ENCODE measurements at regions not wholly inside any gene's neighbourhood (a gene's known extent, or its start where the extent isn't known, plus 50 kb on each side); places are given as distances from the start of the nearest gene placed in this dataset.
"Not testable (repeated sequence)": the region's sequence is repeated elsewhere in the genome, so short reads cannot be mapped to it uniquely, and the experiment has no call there.

GRCh38 chr17:77330602-77331081, 189.9 kb downstream of the SEC14L1 start:
- Mint-ChIP-seq H3K36me3 (peaks cover 11% of the 10 kb centered on the region), H3K9me3 (no peaks in the 10 kb centered on the region), H3K27ac (no peak overlapping the region), H3K4me3 (no peak overlapping the region), H3K4me1 (peaks cover 44% of the 10 kb centered on the region)
- DNase-seq (ENCODE audit: low spot score in 2 of 2) = no peak
- no peak for ATAC-seq

- H3K4me1 Mint-ChIP-seq = peaks cover 36% of the 10 kb centered on the region
- ATAC-seq (peak; percentile 91), DNase-seq (ENCODE audit: low spot score in 2 of 2) (peak; percentile 97 to 99)
- H3K4me3 Mint-ChIP-seq = peak overlapping the region; percentile 69
- H3K9me3 Mint-ChIP-seq = no peaks in the 10 kb centered on the region
- H3K27ac Mint-ChIP-seq = peak overlapping the region; percentile 92
- peaks cover 11% of the 10 kb centered on the region for H3K36me3 Mint-ChIP-seq
These were observed 190.6 kb downstream of the SEC14L1 start for GRCh38 chr17:77331301-77331864.

GRCh38 chr17:77332034-77332971, 191.5 kb downstream of the SEC14L1 start:
- ATAC-seq = peak; percentile 63
- no peak for DNase-seq (ENCODE audit: low spot score in 2 of 2)
- Mint-ChIP-seq H3K4me3 (peak overlapping the region; percentile 69), H3K27ac (peak overlapping the region; percentile 92), H3K36me3 (peaks cover 11% of the 10 kb centered on the region), H3K4me1 (peaks cover 31% of the 10 kb centered on the region), H3K9me3 (no peaks in the 10 kb centered on the region)

GRCh38 chr17:77332981-77333685, 192.4 kb downstream of the SEC14L1 start:
- peak; percentile 82 for ATAC-seq
- Mint-ChIP-seq H3K4me3 (peak overlapping the region; percentile 69), H3K36me3 (peaks cover 11% of the 10 kb centered on the region), H3K27ac (peak overlapping the region; percentile 92), H3K9me3 (no peaks in the 10 kb centered on the region), H3K4me1 (peaks cover 31% of the 10 kb centered on the region)
- DNase-seq (ENCODE audit: low spot score in 2 of 2) = peak in 1 of 2 donors; percentile 72

GRCh38 chr17:77337150-77337549, 196.4 kb downstream of the SEC14L1 start:
- no peak for DNase-seq (ENCODE audit: low spot score in 2 of 2)
- H3K9me3 Mint-ChIP-seq = no peaks in the 10 kb centered on the region
- H3K4me3 Mint-ChIP-seq = no peak overlapping the region
- H3K36me3 Mint-ChIP-seq = peaks cover 4% of the 10 kb centered on the region
- peaks cover 38% of the 10 kb centered on the region for H3K4me1 Mint-ChIP-seq
- no peak for ATAC-seq
- no peak overlapping the region for H3K27ac Mint-ChIP-seq

GRCh38 chr17:77341069-77341541, 200.3 kb downstream of the SEC14L1 start:
- Mint-ChIP-seq H3K9me3 (no peaks in the 10 kb centered on the region), H3K4me1 (peaks cover 53% of the 10 kb centered on the region), H3K4me3 (peak overlapping the region; percentile 65), H3K36me3 (peaks cover 8% of the 10 kb centered on the region), H3K27ac (no peak overlapping the region)
- DNase-seq (ENCODE audit: low spot score in 2 of 2) (no peak), ATAC-seq (peak; percentile 62)

- not testable (repeated sequence) for ATAC-seq; DNase-seq (ENCODE audit: low spot score in 2 of 2); H3K9me3 Mint-ChIP-seq; H3K36me3 Mint-ChIP-seq
- Mint-ChIP-seq H3K4me3 (peak overlapping the region; percentile 65), H3K27ac (peak overlapping the region; percentile 76), H3K4me1 (peaks cover 53% of the 10 kb centered on the region)
These were observed 201.9 kb downstream of the SEC14L1 start for GRCh38 chr17:77342656-77342990.

GRCh38 chr17:77343031-77343800, 202.4 kb downstream of the SEC14L1 start:
- peaks cover 8% of the 10 kb centered on the region for H3K36me3 Mint-ChIP-seq

GRCh38 chr17:77344038-77344437, 203.3 kb downstream of the SEC14L1 start:
- Mint-ChIP-seq H3K36me3 (peaks cover 8% of the 10 kb centered on the region), H3K4me3 (peak overlapping the region; percentile 65), H3K4me1 (peaks cover 49% of the 10 kb centered on the region), H3K27ac (peak overlapping the region; percentile 14), H3K9me3 (no peaks in the 10 kb centered on the region)
- ATAC-seq = no peak
- DNase-seq (ENCODE audit: low spot score in 2 of 2) = no peak

More at GRCh38 chr17:77343031-77343800, 202.4 kb downstream of the SEC14L1 start:
- H3K9me3 Mint-ChIP-seq = no peaks in the 10 kb centered on the region
- peak overlapping the region; percentile 76 for H3K27ac Mint-ChIP-seq
- H3K4me3 Mint-ChIP-seq = peak overlapping the region; percentile 65
- DNase-seq (ENCODE audit: low spot score in 2 of 2) (no peak), ATAC-seq (peak; percentile 88)
- peaks cover 53% of the 10 kb centered on the region for H3K4me1 Mint-ChIP-seq

- Mint-ChIP-seq H3K4me3 (no peak overlapping the region), H3K27ac (no peak overlapping the region), H3K4me1 (peaks cover 48% of the 10 kb centered on the region), H3K36me3 (peaks cover 8% of the 10 kb centered on the region), H3K9me3 (no peaks in the 10 kb centered on the region)
- no peak for DNase-seq (ENCODE audit: low spot score in 2 of 2)
- no peak for ATAC-seq
These were observed 204.6 kb downstream of the SEC14L1 start for GRCh38 chr17:77345260-77345910.

GRCh38 chr17:77346765-77347164, 206.0 kb downstream of the SEC14L1 start:
- Mint-ChIP-seq H3K9me3 (no peaks in the 10 kb centered on the region), H3K36me3 (peaks cover 8% of the 10 kb centered on the region), H3K4me1 (peaks cover 38% of the 10 kb centered on the region), H3K27ac (no peak overlapping the region), H3K4me3 (no peak overlapping the region)
- DNase-seq (ENCODE audit: low spot score in 2 of 2) (no peak), ATAC-seq (no peak)

GRCh38 chr17:77347544-77347943, 206.8 kb downstream of the SEC14L1 start:
- Mint-ChIP-seq H3K4me3 (no peak overlapping the region), H3K27ac (no peak overlapping the region), H3K4me1 (peaks cover 30% of the 10 kb centered on the region), H3K9me3 (no peaks in the 10 kb centered on the region), H3K36me3 (peaks cover 5% of the 10 kb centered on the region)
- DNase-seq (ENCODE audit: low spot score in 2 of 2) (no peak), ATAC-seq (no peak)

GRCh38 chr17:77349976-77350830, 209.4 kb downstream of the SEC14L1 start:
- ATAC-seq (no peak), DNase-seq (ENCODE audit: low spot score in 2 of 2) (no peak)
- Mint-ChIP-seq H3K4me1 (peaks cover 24% of the 10 kb centered on the region), H3K4me3 (no peak overlapping the region), H3K36me3 (peaks cover 5% of the 10 kb centered on the region), H3K9me3 (no peaks in the 10 kb centered on the region), H3K27ac (no peak overlapping the region)

Measured in stimulated activated effector memory CD8-positive, alpha-beta T cell treated with anti-CD3 and anti-CD28 coated beads, Interleukin-12 subunit alpha, Interleukin-12 subunit beta, amount 100 ng/mL, for 72 hours (primary cell).